ENCODE measurements at regions not wholly inside any gene's neighbourhood (a gene's known extent, or its start where the extent isn't known, plus 50 kb on each side); places are given as distances from the start of the nearest gene placed in this dataset.

DNA sequence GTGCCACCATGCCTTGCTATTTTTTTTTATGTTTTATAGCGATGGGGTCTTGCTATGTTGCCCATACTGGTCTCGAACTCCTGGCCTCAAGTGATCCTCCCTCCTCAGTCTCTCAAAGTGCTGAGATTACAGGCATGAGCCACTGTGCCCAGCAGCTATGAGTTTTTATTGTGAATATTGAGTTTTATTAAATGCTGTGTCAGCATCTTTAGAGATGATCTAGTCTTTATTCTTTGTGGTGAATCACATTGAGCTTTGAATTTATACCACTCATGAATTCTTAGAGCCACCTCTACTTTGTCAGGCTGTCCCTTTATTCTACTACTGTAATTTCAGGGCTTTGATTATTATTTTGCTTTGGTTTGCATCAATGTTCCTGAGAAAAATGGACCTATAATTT, 428.3 kb downstream of the BTBD3 start:
- Histone ChIP-seq H3K9ac (no peak overlapping the region), H3K27me3 (ENCODE audit: control insufficient read depth, insufficient read depth, low read length) (no peaks in the 10 kb centered on the region), H3K36me3 (ENCODE audit: control insufficient read depth, insufficient read depth, low read length) (no peaks in the 10 kb centered on the region), H3K27ac (no peak overlapping the region), H3K9me3 (ENCODE audit: control insufficient read depth, low read length) (no peaks in the 10 kb centered on the region), H3K4me1 (no peaks in the 10 kb centered on the region), H3K4me3 (ENCODE audit: low read depth, low read length) (no peak overlapping the region), H2AFZ (no peak overlapping the region), H3K4me2 (ENCODE audit: low read length) (no peak overlapping the region), H3K79me2 (no peaks in the 10 kb centered on the region)
- TF ChIP-seq, protein P1, sequence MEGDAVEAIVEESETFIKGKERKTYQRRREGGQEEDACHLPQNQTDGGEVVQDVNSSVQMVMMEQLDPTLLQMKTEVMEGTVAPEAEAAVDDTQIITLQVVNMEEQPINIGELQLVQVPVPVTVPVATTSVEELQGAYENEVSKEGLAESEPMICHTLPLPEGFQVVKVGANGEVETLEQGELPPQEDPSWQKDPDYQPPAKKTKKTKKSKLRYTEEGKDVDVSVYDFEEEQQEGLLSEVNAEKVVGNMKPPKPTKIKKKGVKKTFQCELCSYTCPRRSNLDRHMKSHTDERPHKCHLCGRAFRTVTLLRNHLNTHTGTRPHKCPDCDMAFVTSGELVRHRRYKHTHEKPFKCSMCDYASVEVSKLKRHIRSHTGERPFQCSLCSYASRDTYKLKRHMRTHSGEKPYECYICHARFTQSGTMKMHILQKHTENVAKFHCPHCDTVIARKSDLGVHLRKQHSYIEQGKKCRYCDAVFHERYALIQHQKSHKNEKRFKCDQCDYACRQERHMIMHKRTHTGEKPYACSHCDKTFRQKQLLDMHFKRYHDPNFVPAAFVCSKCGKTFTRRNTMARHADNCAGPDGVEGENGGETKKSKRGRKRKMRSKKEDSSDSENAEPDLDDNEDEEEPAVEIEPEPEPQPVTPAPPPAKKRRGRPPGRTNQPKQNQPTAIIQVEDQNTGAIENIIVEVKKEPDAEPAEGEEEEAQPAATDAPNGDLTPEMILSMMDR (IDR thresholded peaks at IDR 0.05), result no peak

DNA sequence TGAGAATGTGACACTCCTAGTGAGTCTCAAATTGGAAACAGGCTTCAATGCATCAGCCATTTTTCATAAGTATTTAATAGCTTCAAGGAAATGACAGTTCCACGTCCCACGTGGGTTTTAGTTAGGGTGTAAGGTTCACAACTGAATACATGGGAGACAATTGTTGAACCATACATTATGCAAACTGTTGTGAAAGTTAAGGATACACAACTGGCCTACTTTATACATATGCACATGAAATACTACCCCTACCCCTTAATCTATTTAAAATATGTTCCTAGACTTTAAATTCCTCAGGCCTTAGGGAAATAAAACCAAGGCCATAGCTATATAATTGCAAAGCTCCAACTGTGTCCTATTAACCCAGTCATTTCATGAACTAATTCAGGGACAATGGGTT, 436.1 kb downstream of the BTBD3 start:
- Histone ChIP-seq H3K4me1 (no peaks in the 10 kb centered on the region), H3K36me3 (ENCODE audit: control insufficient read depth, insufficient read depth, low read length) (no peaks in the 10 kb centered on the region), H3K79me2 (no peaks in the 10 kb centered on the region), H3K27ac (no peak overlapping the region), H3K4me3 (ENCODE audit: low read depth, low read length) (no peak overlapping the region), H3K9me3 (ENCODE audit: control insufficient read depth, low read length) (no peaks in the 10 kb centered on the region), H3K9ac (no peak overlapping the region), H2AFZ (no peak overlapping the region), H3K4me2 (ENCODE audit: low read length) (no peak overlapping the region), H3K27me3 (ENCODE audit: control insufficient read depth, insufficient read depth, low read length) (no peaks in the 10 kb centered on the region)
- TF ChIP-seq, protein P1 (IDR thresholded peaks at IDR 0.05), result no peak

DNA sequence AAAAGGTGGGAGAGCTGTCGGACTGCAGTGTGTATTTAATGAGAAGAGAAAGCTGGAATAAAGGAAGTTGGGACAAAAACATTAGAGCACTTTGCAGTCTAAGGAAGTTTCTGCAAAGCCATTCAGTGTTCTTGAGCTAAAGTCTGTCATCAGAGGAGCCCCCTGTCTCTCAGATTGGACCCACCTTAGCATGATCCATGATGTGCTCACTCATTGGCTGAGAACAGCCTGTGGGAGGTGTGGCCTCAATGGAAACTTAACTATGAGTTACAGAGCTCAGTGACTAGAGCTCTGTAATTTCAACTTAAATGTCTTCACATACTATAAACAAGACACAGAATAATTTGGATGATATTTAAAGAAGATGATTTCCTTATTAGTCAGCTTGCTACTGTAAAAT, 437.0 kb downstream of the BTBD3 start:
- no peaks in the 10 kb centered on the region for H3K4me1 ChIP-seq
- no peaks in the 10 kb centered on the region for H3K9me3 ChIP-seq (ENCODE audit: control insufficient read depth, low read length)
- H3K4me3 ChIP-seq (ENCODE audit: low read depth, low read length), result no peak overlapping the region
- no peak overlapping the region for H3K4me2 ChIP-seq (ENCODE audit: low read length)
- H2AFZ ChIP-seq, result no peak overlapping the region
- no peaks in the 10 kb centered on the region for H3K36me3 ChIP-seq (ENCODE audit: control insufficient read depth, insufficient read depth, low read length)
- H3K9ac ChIP-seq, result no peak overlapping the region
- no peaks in the 10 kb centered on the region for H3K27me3 ChIP-seq (ENCODE audit: control insufficient read depth, insufficient read depth, low read length)
- TF ChIP-seq, protein P1 (IDR thresholded peaks at IDR 0.05), result no peak
- H3K27ac ChIP-seq, result no peak overlapping the region
- H3K79me2 ChIP-seq, result no peaks in the 10 kb centered on the region

DNA sequence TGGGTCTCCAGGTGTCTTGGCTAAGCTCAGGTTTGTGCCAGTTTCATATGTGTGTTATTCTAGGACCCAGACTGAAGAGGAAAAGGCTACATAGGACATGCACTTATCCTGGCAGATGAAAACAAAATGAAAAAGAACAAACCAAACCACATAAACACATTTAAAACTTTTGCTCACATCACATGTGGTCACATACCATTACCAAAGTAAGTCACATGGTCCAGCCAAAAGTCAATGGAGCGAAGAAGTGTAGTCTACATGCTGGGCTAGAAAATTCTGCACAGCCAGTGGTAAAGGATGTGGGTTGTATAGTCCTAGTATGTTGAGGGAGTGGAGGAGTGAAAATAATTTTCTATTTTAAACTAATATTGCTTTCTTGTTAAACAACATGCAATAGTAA, 437.5 kb downstream of the BTBD3 start:
- Histone ChIP-seq H3K27ac (no peak overlapping the region), H3K4me1 (no peaks in the 10 kb centered on the region), H3K4me3 (ENCODE audit: low read depth, low read length) (no peak overlapping the region), H3K36me3 (ENCODE audit: control insufficient read depth, insufficient read depth, low read length) (no peaks in the 10 kb centered on the region), H2AFZ (no peak overlapping the region), H3K27me3 (ENCODE audit: control insufficient read depth, insufficient read depth, low read length) (no peaks in the 10 kb centered on the region), H3K9me3 (ENCODE audit: control insufficient read depth, low read length) (no peaks in the 10 kb centered on the region), H3K4me2 (ENCODE audit: low read length) (no peak overlapping the region), H3K79me2 (no peaks in the 10 kb centered on the region), H3K9ac (no peak overlapping the region)
- TF ChIP-seq, protein P1 (IDR thresholded peaks at IDR 0.05), result no peak

DNA sequence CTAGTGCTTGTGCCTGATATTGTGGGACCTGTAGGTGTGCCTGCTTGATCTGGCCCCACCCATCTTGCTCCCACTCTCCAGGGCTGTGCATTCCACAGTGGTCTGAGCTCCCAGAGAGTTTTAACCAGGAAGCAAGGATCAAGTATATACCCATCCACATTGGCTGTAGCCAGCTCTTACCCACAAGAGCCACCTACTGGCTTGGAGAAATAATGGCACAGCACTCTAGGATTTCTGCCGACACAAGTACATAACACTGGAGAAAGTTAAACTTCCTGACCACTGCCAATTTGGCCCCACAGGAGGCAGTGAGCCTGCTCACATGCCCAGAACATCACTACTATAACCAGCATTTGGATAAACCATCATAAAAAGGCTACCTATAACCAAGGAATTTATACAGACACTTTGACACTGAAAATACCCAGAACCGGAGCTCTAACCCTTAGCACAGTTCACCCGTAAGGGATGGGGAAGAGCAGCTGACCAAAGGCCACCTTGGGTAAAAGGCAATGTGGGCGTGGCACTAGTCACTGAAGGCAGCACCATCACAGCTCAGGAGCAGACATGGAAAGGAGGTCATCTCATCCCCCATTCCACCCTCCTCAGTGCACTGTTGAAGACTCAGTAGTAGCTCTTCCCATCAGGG, 440.4 kb downstream of the BTBD3 start:
- H3K79me2 ChIP-seq, result no peaks in the 10 kb centered on the region
- no peaks in the 10 kb centered on the region for H3K4me1 ChIP-seq
- no peak overlapping the region for H3K4me3 ChIP-seq (ENCODE audit: low read depth, low read length)
- H3K9ac ChIP-seq, result no peak overlapping the region
- H3K27me3 ChIP-seq (ENCODE audit: control insufficient read depth, insufficient read depth, low read length), result no peaks in the 10 kb centered on the region
- no peak overlapping the region for H3K4me2 ChIP-seq (ENCODE audit: low read length)
- H3K36me3 ChIP-seq (ENCODE audit: control insufficient read depth, insufficient read depth, low read length), result no peaks in the 10 kb centered on the region
- H3K27ac ChIP-seq, result no peak overlapping the region
- TF ChIP-seq, protein P1 (IDR thresholded peaks at IDR 0.05), result no peak
- H3K9me3 ChIP-seq (ENCODE audit: control insufficient read depth, low read length), result no peaks in the 10 kb centered on the region
- H2AFZ ChIP-seq, result no peak overlapping the region
